ENCODE measurements at regions not wholly inside any gene's neighbourhood (a gene's known extent, or its start where the extent isn't known, plus 50 kb on each side); places are given as distances from the start of the nearest gene placed in this dataset.

- Histone ChIP-seq H3K9me3 (no peaks in the 10 kb centered on the region), H3K4me1 (no peaks in the 10 kb centered on the region), H3K27ac (no peak overlapping the region), H3K27me3 (no peaks in the 10 kb centered on the region), H3K4me3 (no peak overlapping the region), H3K36me3 (no peaks in the 10 kb centered on the region)
- 53 to 68% (median 57%) methylated on average over 2 of the region's 2 CpGs for WGBS, 4 donors
- TF ChIP-seq POLR2A (IDR thresholded peaks at IDR 0.05) = no peak
- no peak for TF ChIP-seq CTCF (IDR thresholded peaks at IDR 0.05)
- ATAC-seq (no peak), DNase-seq (no peak)
- intact Hi-C loops (cut with DNase I) = no loop called here
Observed at GRCh38 chr4:58111818-58112217, 1001.6 kb upstream of the IGFBP7 start.

GRCh38 chr4:58093352-58093751 lies 983.2 kb upstream of the IGFBP7 start:
- DNase-seq (no peak), ATAC-seq (no peak)
- TF ChIP-seq POLR2A (IDR thresholded peaks at IDR 0.05) (no peak), CTCF (IDR thresholded peaks at IDR 0.05) (no peak)
- no peak overlapping the region for H3K4me3 ChIP-seq
- no peak overlapping the region for H3K27ac ChIP-seq
- H3K27me3 ChIP-seq = no peaks in the 10 kb centered on the region
- H3K9me3 ChIP-seq = no peaks in the 10 kb centered on the region
- H3K4me1 ChIP-seq = no peaks in the 10 kb centered on the region
- no peaks in the 10 kb centered on the region for H3K36me3 ChIP-seq
- intact Hi-C loops (cut with DNase I) = no loop called here
- WGBS, 4 donors = 94 to 99% (median 97%) methylated on average over 4 of the region's 4 CpGs

DNA sequence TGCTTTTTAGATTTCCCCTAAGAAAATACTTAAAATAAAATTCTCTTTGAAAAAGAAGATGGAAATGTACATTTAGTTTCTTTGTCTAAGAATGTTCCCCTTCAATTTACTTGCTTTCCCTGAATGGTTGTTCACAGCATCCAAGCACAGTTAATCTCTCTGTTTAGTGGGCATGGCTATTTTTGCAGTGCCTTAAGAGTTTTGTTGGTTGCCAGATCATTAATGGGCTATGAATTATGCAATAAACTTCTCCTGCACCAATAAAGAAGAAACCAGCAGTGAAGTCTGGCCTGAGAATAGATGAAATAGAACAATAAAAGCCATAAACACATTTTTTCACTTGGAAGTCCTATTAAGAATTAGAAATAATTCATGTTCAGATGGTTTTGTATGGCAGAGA lies 980.4 kb upstream of the IGFBP7 start:
- intact Hi-C loops (cut with DNase I) = no loop called here

DNA sequence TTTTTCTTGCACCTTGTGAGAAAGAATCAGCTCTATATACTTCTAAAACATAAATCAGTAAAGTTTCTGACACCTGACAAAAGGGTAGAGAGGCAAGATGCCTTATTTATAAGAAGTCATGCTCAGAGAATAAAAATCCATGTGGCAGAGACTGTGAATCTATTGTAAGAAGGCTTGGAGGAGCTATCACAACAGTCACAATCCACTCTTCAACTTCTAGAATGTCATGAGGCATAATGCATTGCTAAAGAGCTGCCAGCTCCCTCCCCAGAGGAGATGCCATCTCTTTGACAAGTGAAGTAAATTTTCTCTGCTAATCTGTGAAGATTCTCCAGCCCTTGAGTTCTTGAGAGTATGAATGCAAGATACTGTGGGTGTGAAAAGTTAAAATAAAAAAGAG lies 971.2 kb upstream of the IGFBP7 start:
- H3K27ac ChIP-seq = no peak overlapping the region
- ATAC-seq = no peak
- no peaks in the 10 kb centered on the region for H3K27me3 ChIP-seq
- intact Hi-C loops (cut with DNase I) = no loop called here
- H3K36me3 ChIP-seq = no peaks in the 10 kb centered on the region
- TF ChIP-seq CTCF (IDR thresholded peaks at IDR 0.05) (no peak), POLR2A (IDR thresholded peaks at IDR 0.05) (no peak)
- no peak for DNase-seq
- H3K4me1 ChIP-seq = no peaks in the 10 kb centered on the region
- H3K9me3 ChIP-seq = no peaks in the 10 kb centered on the region
- no peak overlapping the region for H3K4me3 ChIP-seq

More for the DNA sequence above, 980.4 kb upstream of the IGFBP7 start:
- ATAC-seq (no peak), DNase-seq (no peak)
- Histone ChIP-seq H3K27me3 (no peaks in the 10 kb centered on the region), H3K36me3 (no peaks in the 10 kb centered on the region), H3K4me3 (no peak overlapping the region), H3K27ac (no peak overlapping the region), H3K4me1 (no peaks in the 10 kb centered on the region), H3K9me3 (no peaks in the 10 kb centered on the region)
- TF ChIP-seq CTCF (IDR thresholded peaks at IDR 0.05) = no peak
- no peak for TF ChIP-seq POLR2A (IDR thresholded peaks at IDR 0.05)

All from heart left ventricle (tissue), 16 donors.